ENCODE measurements at regions not wholly inside any gene's neighbourhood (a gene's known extent, or its start where the extent isn't known, plus 50 kb on each side); places are given as distances from the start of the nearest gene placed in this dataset.

DNA sequence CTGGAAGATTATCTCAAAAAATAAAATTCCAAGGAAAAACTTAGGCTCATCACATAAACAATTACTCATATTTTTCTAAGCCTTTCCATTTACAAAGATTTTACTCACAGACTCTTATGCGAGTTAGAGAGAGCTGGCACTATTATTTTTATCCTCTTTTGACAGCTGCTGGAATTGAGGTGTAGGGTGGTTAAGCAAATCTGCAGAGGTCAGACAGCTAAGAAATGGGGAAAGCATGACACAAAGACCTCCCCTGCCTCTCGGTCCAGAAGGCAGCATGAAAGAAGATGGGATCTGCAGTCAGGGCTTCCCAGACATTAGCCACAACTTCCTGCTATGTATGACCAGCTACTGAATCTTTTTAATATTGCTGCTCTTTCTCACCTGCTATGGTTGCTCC is 89.9 kb upstream of the CPEB2 start:
- Histone ChIP-seq H2AFZ (ENCODE audit: insufficient read depth, low read length, poor library complexity) (no peak overlapping the region), H3K27ac (ENCODE audit: low read depth, low read length) (no peak overlapping the region), H3K14ac (ENCODE audit: low read length) (no peak overlapping the region), H3K4me2 (ENCODE audit: low read length) (no peak overlapping the region), H3K18ac (ENCODE audit: low read length) (no peak overlapping the region), H4K91ac (ENCODE audit: low read depth, low read length) (no peak overlapping the region), H3K4ac (ENCODE audit: low read depth, low read length) (no peak overlapping the region), H3K79me2 (ENCODE audit: control insufficient read depth, insufficient read depth, low read length, poor library complexity) (no peaks in the 10 kb centered on the region), H3K4me1 (ENCODE audit: control insufficient read depth in 1 of 2, insufficient read depth in 2 of 2, low read length in 2 of 2) (no peaks in the 10 kb centered on the region), H2BK5ac (ENCODE audit: low read depth, low read length, poor library complexity) (no peak overlapping the region), H3K4me3 (ENCODE audit: low read depth, low read length) (no peak overlapping the region), H2BK120ac (ENCODE audit: insufficient read depth, low read length, poor library complexity) (no peak overlapping the region), H3K9ac (ENCODE audit: low read length) (no peak overlapping the region), H3K27me3 (ENCODE audit: insufficient read depth, low read length) (no peaks in the 10 kb centered on the region), H2AK5ac (ENCODE audit: low read length) (no peak overlapping the region), H4K12ac (ENCODE audit: low read depth, low read length) (no peak overlapping the region), H2BK12ac (ENCODE audit: low read length) (no peak overlapping the region), H3K9me3 (ENCODE audit: insufficient read depth, low read depth, low read length) (no peaks in the 10 kb centered on the region), H4K8ac (ENCODE audit: low read depth, low read length) (no peak overlapping the region), H3K79me1 (ENCODE audit: low read length) (no peaks in the 10 kb centered on the region), H3K36me3 (ENCODE audit: control insufficient read depth in 1 of 2, insufficient read depth in 2 of 2, low read length in 2 of 2) (no peaks in the 10 kb centered on the region), H3K23ac (ENCODE audit: low read length) (no peak overlapping the region)
- DNase-seq = no peak
- WGBS (ENCODE audit: extremely low coverage, insufficient coverage, insufficient read length) = no CpG with 5 or more reads among the region's 2 CpGs

DNA sequence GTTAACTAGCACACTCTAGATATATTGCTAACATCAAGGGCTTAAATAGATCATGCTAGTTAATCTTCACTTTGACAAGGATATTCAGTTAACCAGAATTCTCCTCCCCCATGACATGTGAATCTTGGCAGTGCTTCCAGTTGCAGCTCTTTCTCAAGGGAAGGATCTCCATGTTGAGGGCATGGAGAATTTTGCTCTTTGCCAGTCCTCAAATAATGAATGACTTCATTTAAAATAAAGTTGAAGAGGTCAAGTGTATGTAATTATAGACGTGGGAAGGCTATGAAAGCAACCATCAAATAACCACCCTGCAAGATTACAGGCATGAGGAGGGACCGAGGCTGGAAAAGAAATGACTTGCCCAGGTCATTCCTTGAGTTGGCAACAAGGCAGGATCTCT is 87.3 kb upstream of the CPEB2 start:
- Histone ChIP-seq H4K8ac (ENCODE audit: low read depth, low read length) (no peak overlapping the region), H3K18ac (ENCODE audit: low read length) (no peak overlapping the region), H3K9me3 (ENCODE audit: insufficient read depth, low read depth, low read length) (no peaks in the 10 kb centered on the region), H3K4ac (ENCODE audit: low read depth, low read length) (no peak overlapping the region), H2AK5ac (ENCODE audit: low read length) (no peak overlapping the region), H4K91ac (ENCODE audit: low read depth, low read length) (no peak overlapping the region), H2AFZ (ENCODE audit: insufficient read depth, low read length, poor library complexity) (no peak overlapping the region), H3K36me3 (ENCODE audit: control insufficient read depth in 1 of 2, insufficient read depth in 2 of 2, low read length in 2 of 2) (no peaks in the 10 kb centered on the region), H3K4me2 (ENCODE audit: low read length) (no peak overlapping the region), H3K79me2 (ENCODE audit: control insufficient read depth, insufficient read depth, low read length, poor library complexity) (no peaks in the 10 kb centered on the region), H2BK12ac (ENCODE audit: low read length) (no peak overlapping the region), H3K23ac (ENCODE audit: low read length) (no peak overlapping the region), H3K4me3 (ENCODE audit: low read depth, low read length) (no peak overlapping the region), H4K12ac (ENCODE audit: low read depth, low read length) (no peak overlapping the region), H3K9ac (ENCODE audit: low read length) (no peak overlapping the region), H3K27me3 (ENCODE audit: insufficient read depth, low read length) (no peaks in the 10 kb centered on the region), H2BK120ac (ENCODE audit: insufficient read depth, low read length, poor library complexity) (no peak overlapping the region), H3K4me1 (ENCODE audit: control insufficient read depth in 1 of 2, insufficient read depth in 2 of 2, low read length in 2 of 2) (no peaks in the 10 kb centered on the region), H3K14ac (ENCODE audit: low read length) (no peak overlapping the region), H3K27ac (ENCODE audit: low read depth, low read length) (no peak overlapping the region), H2BK5ac (ENCODE audit: low read depth, low read length, poor library complexity) (no peak overlapping the region), H3K79me1 (ENCODE audit: low read length) (no peaks in the 10 kb centered on the region)
- WGBS (ENCODE audit: extremely low coverage, insufficient coverage, insufficient read length) = no CpG with 5 or more reads among the region's 2 CpGs
- no peak for DNase-seq

DNA sequence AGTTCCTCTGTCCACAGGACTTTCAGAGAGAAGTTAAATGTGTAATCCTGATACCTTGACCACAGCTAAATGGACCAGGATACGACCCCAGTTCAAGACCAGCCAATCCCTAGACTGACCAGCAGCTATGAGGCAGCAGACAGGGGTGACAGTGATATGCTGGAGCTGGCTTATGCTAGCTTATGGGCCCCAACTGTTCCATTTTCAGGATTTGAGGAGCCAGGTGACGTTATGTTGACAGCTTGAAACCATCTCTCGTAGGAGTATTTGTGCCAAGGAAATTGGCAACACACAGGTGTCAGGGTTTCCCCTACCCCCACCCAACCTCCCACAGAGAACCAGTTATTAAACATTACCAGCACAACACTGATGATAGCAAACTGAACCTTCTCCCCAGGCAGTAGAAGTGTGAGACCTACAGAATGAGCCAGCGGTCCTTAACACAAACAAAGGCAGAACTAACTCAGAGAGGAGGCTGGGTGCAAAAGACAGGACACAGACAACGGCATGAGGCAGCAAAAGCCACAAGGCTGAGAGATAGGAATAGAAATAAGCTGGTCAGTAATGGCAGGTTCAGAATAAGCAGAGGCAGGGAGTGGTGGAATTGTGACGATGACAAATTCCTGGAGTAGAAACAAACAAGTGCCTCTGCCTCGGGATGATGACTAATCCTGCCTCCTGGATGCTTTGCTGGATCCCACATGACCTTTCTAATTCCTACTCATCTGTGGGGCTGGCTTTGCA is 85.6 kb upstream of the CPEB2 start:
- no peak overlapping the region for H2AFZ ChIP-seq (ENCODE audit: insufficient read depth, low read length, poor library complexity)

DNA sequence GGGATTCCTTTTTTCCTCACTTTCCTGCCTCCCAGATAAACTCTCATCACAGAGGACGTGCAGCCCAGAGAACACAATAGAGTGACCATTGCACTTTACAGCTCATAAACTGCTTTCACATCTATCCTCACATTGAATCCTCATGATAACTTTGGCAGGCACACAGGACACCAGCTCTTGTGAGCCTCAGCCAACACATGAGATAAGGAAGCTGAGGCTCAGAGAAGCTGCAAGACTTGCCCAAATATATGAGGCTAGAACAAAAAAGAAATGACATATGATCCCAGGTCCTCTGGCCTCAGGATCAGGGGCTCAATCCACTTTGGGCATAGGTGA is 85.0 kb upstream of the CPEB2 start:
- Histone ChIP-seq H3K79me1 (ENCODE audit: low read length) (no peaks in the 10 kb centered on the region), H4K91ac (ENCODE audit: low read depth, low read length) (no peak overlapping the region), H4K8ac (ENCODE audit: low read depth, low read length) (no peak overlapping the region), H3K23ac (ENCODE audit: low read length) (no peak overlapping the region), H3K14ac (ENCODE audit: low read length) (no peak overlapping the region), H3K27ac (ENCODE audit: low read depth, low read length) (no peak overlapping the region), H3K4me3 (ENCODE audit: low read depth, low read length) (no peak overlapping the region), H3K18ac (ENCODE audit: low read length) (no peak overlapping the region), H4K12ac (ENCODE audit: low read depth, low read length) (no peak overlapping the region), H2BK120ac (ENCODE audit: insufficient read depth, low read length, poor library complexity) (no peak overlapping the region), H3K4me2 (ENCODE audit: low read length) (no peak overlapping the region), H3K36me3 (ENCODE audit: control insufficient read depth in 1 of 2, insufficient read depth in 2 of 2, low read length in 2 of 2) (no peaks in the 10 kb centered on the region), H2AFZ (ENCODE audit: insufficient read depth, low read length, poor library complexity) (no peak overlapping the region), H3K4me1 (ENCODE audit: control insufficient read depth in 1 of 2, insufficient read depth in 2 of 2, low read length in 2 of 2) (no peaks in the 10 kb centered on the region), H3K9me3 (ENCODE audit: insufficient read depth, low read depth, low read length) (no peaks in the 10 kb centered on the region), H2BK12ac (ENCODE audit: low read length) (no peak overlapping the region), H2AK5ac (ENCODE audit: low read length) (no peak overlapping the region), H3K27me3 (ENCODE audit: insufficient read depth, low read length) (no peaks in the 10 kb centered on the region), H3K4ac (ENCODE audit: low read depth, low read length) (no peak overlapping the region), H3K9ac (ENCODE audit: low read length) (no peak overlapping the region), H2BK5ac (ENCODE audit: low read depth, low read length, poor library complexity) (no peak overlapping the region), H3K79me2 (ENCODE audit: control insufficient read depth, insufficient read depth, low read length, poor library complexity) (no peaks in the 10 kb centered on the region)
- no peak for DNase-seq
- no CpG with 5 or more reads among the region's 1 CpG for WGBS (ENCODE audit: extremely low coverage, insufficient coverage, insufficient read length)

More for the DNA sequence above, 85.6 kb upstream of the CPEB2 start:
- Histone ChIP-seq H2BK5ac (ENCODE audit: low read depth, low read length, poor library complexity) (no peak overlapping the region), H3K18ac (ENCODE audit: low read length) (no peak overlapping the region), H3K36me3 (ENCODE audit: control insufficient read depth in 1 of 2, insufficient read depth in 2 of 2, low read length in 2 of 2) (no peaks in the 10 kb centered on the region), H4K8ac (ENCODE audit: low read depth, low read length) (no peak overlapping the region), H4K91ac (ENCODE audit: low read depth, low read length) (no peak overlapping the region), H3K27ac (ENCODE audit: low read depth, low read length) (no peak overlapping the region), H3K9ac (ENCODE audit: low read length) (no peak overlapping the region), H2BK120ac (ENCODE audit: insufficient read depth, low read length, poor library complexity) (no peak overlapping the region), H3K4me3 (ENCODE audit: low read depth, low read length) (no peak overlapping the region), H3K27me3 (ENCODE audit: insufficient read depth, low read length) (no peaks in the 10 kb centered on the region), H3K79me2 (ENCODE audit: control insufficient read depth, insufficient read depth, low read length, poor library complexity) (no peaks in the 10 kb centered on the region), H3K4me2 (ENCODE audit: low read length) (no peak overlapping the region), H3K79me1 (ENCODE audit: low read length) (no peaks in the 10 kb centered on the region), H3K14ac (ENCODE audit: low read length) (no peak overlapping the region), H2BK12ac (ENCODE audit: low read length) (no peak overlapping the region), H4K12ac (ENCODE audit: low read depth, low read length) (no peak overlapping the region), H3K9me3 (ENCODE audit: insufficient read depth, low read depth, low read length) (no peaks in the 10 kb centered on the region), H3K4me1 (ENCODE audit: control insufficient read depth in 1 of 2, insufficient read depth in 2 of 2, low read length in 2 of 2) (no peaks in the 10 kb centered on the region), H2AK5ac (ENCODE audit: low read length) (no peak overlapping the region), H3K23ac (ENCODE audit: low read length) (no peak overlapping the region), H3K4ac (ENCODE audit: low read depth, low read length) (no peak overlapping the region)
- peak in 1 of 2 donors; percentile 22 for DNase-seq
- no CpG with 5 or more reads among the region's 7 CpGs for WGBS (ENCODE audit: extremely low coverage, insufficient coverage, insufficient read length)

Measured in trophoblast cell (in vitro differentiated cells and primary cell).